GM19467 (cell line): ENCODE measurements at regions not wholly inside any gene's neighbourhood (a gene's known extent, or its start where the extent isn't known, plus 50 kb on each side); places are given as distances from the start of the nearest gene placed in this dataset.
"Not testable (repeated sequence)": the region's sequence is repeated elsewhere in the genome, so short reads cannot be mapped to it uniquely, and the experiment has no call there.

Source experiments
- ATAC-seq: cut with Tn5 transposase; IDR thresholded peaks from one replicate; pipeline ENCODE4 v1.9.1; 2021; ENCODE audit warnings: mild to moderate bottlenecking, moderate library complexity; ENCODE audit not compliant: unreplicated experiment

- ATAC-seq, result no peak
These were observed 161.6 kb upstream of the RASGRP1 start for GRCh38 chr15:38726187-38726586.

GRCh38 chr15:38733331-38733730 lies 168.7 kb upstream of the RASGRP1 start:
- no peak for ATAC-seq

- ATAC-seq, result no peak
These were observed 175.6 kb upstream of the RASGRP1 start for GRCh38 chr15:38740206-38740605.

- no peak for ATAC-seq
These were observed 178.5 kb upstream of the RASGRP1 start for GRCh38 chr15:38743147-38743546.

GRCh38 chr15:38745126-38745525 lies 180.5 kb upstream of the RASGRP1 start:
- no peak for ATAC-seq

GRCh38 chr15:38745626-38746025 lies 181.0 kb upstream of the RASGRP1 start:
- no peak for ATAC-seq

- no peak for ATAC-seq
These were observed 181.6 kb upstream of the RASGRP1 start for GRCh38 chr15:38746211-38746610.

- no peak for ATAC-seq
These were observed 184.1 kb upstream of the RASGRP1 start for GRCh38 chr15:38748710-38749109.

- no peak for ATAC-seq
These were observed 186.2 kb upstream of the RASGRP1 start for GRCh38 chr15:38750786-38751185.

- no peak for ATAC-seq
These were observed 191.1 kb upstream of the RASGRP1 start for GRCh38 chr15:38755718-38756117.

GRCh38 chr15:38756441-38756840 lies 191.8 kb upstream of the RASGRP1 start:
- ATAC-seq, result no peak

- ATAC-seq, result no peak
These were observed 193.4 kb upstream of the RASGRP1 start for GRCh38 chr15:38758043-38758442.

GRCh38 chr15:38761681-38762080 lies 197.1 kb upstream of the RASGRP1 start:
- ATAC-seq, result no peak

- ATAC-seq, result no peak
These were observed 204.4 kb upstream of the RASGRP1 start for GRCh38 chr15:38768970-38769369.

GRCh38 chr15:38769492-38769891 lies 204.9 kb upstream of the RASGRP1 start:
- no peak for ATAC-seq

- ATAC-seq, result not testable (repeated sequence)
These were observed 209.5 kb upstream of the RASGRP1 start for GRCh38 chr15:38774076-38774475.

- no peak for ATAC-seq
These were observed 216.6 kb upstream of the RASGRP1 start for GRCh38 chr15:38781196-38781595.

- no peak for ATAC-seq
These were observed 217.5 kb upstream of the RASGRP1 start for GRCh38 chr15:38782156-38782555.

GRCh38 chr15:38788918-38789317 lies 224.3 kb upstream of the RASGRP1 start:
- ATAC-seq, result no peak

- no peak for ATAC-seq
These were observed 225.0 kb upstream of the RASGRP1 start for GRCh38 chr15:38789566-38789965.

- no peak for ATAC-seq
These were observed 228.7 kb upstream of the RASGRP1 start for GRCh38 chr15:38793206-38793810.

- ATAC-seq, result no peak
These were observed 231.0 kb upstream of the RASGRP1 start for GRCh38 chr15:38795471-38796245.

- no peak for ATAC-seq
These were observed 232.0 kb upstream of the RASGRP1 start for GRCh38 chr15:38796589-38796988.
